ENCODE measurements at regions not wholly inside any gene's neighbourhood (a gene's known extent, or its start where the extent isn't known, plus 50 kb on each side); places are given as distances from the start of the nearest gene placed in this dataset.

DNA sequence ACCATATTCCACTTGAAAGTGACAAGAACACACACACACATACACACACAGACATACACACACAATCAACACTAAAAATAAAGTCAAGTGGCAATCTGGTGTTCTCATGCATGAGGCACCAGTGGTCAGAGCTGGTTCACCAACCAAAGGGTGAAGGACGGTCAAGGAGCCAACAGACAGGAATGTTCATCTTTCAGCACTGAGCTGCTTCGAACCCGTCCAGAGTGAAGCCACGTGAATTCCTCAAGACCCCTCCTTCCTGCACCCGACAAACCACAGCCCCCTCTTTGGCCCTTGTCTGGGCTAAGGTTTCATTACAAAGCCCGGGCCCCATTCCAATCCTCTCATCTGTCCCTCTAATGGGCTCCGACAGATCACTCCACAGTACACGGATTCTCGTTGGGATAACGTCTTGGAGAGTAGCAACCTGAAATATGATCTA lies 84.5 kb upstream of the SMIM23 start:
- Histone ChIP-seq H3K27me3 (no peaks in the 10 kb centered on the region), H3K9me3 (no peaks in the 10 kb centered on the region), H3K27ac (no peak overlapping the region), H3K36me3 (no peaks in the 10 kb centered on the region), H3K4me3 (ENCODE audit: low read depth in 1 of 2, low read length in 1 of 2) (no peak overlapping the region), H3K4me1 (ENCODE audit: control insufficient read depth in 1 of 2, insufficient read depth in 1 of 2, low read depth in 1 of 2, low read length in 1 of 2) (no peaks in the 10 kb centered on the region)
- TF ChIP-seq CTCF (IDR thresholded peaks at IDR 0.05): no peak

GRCh38 chr5:171702135-171702770 lies 83.4 kb upstream of the SMIM23 start:
- TF ChIP-seq CTCF (IDR thresholded peaks at IDR 0.05): no peak
- H3K9me3 ChIP-seq: no peaks in the 10 kb centered on the region
- H3K4me1 ChIP-seq (ENCODE audit: control insufficient read depth in 1 of 2, insufficient read depth in 1 of 2, low read depth in 1 of 2, low read length in 1 of 2): no peaks in the 10 kb centered on the region
- H3K4me3 ChIP-seq (ENCODE audit: low read depth in 1 of 2, low read length in 1 of 2): no peak overlapping the region
- H3K27ac ChIP-seq: no peak overlapping the region
- H3K27me3 ChIP-seq: no peaks in the 10 kb centered on the region
- no peaks in the 10 kb centered on the region for H3K36me3 ChIP-seq

DNA sequence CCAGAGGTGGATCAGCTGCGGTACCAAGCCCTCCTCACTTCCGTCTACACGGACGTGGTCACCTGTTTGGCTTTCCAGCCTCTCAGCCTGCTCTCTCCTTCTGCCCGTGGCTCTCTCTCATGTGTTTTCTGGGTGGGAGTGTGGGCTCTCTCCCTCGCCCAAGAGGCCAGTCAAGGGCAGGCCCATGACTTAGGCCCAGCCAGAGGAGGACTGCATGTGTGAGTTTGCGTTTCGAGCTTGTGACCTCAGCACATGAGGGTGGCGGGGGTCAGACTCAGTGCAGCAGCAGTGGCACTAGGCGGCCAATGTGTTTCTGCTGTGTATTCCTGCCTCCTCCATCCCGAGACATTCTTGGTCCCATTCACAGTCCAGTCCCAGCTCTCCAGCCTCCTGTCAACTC lies 82.5 kb upstream of the SMIM23 start:
- no peak overlapping the region for H3K4me3 ChIP-seq (ENCODE audit: low read depth in 1 of 2, low read length in 1 of 2)
- no peaks in the 10 kb centered on the region for H3K27me3 ChIP-seq
- no peak for TF ChIP-seq CTCF (IDR thresholded peaks at IDR 0.05)

DNA sequence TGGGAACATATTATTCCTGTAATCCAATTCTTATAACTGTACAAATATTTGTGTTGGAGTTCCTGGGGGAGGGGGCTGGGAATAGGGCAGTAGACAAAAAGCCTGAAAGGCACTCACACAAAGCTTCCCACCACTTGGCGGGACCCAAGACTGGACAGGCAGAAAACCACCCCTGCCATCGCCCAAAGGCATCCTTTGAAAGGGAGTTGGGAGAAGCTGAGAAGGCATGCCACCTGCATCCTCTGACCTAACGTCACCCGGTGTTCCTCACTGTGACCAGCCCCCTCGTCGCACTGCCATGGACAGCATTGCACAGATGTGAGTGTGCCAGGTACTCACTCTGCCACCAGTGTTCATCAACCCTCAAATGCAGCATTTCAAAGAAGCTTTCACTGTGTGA lies 80.6 kb upstream of the SMIM23 start:
- H3K27me3 ChIP-seq: no peaks in the 10 kb centered on the region
- no peak overlapping the region for H3K4me3 ChIP-seq (ENCODE audit: low read depth in 1 of 2, low read length in 1 of 2)
- no peaks in the 10 kb centered on the region for H3K9me3 ChIP-seq
- H3K4me1 ChIP-seq (ENCODE audit: control insufficient read depth in 1 of 2, insufficient read depth in 1 of 2, low read depth in 1 of 2, low read length in 1 of 2): no peaks in the 10 kb centered on the region
- no peak for TF ChIP-seq CTCF (IDR thresholded peaks at IDR 0.05)
- no peaks in the 10 kb centered on the region for H3K36me3 ChIP-seq
- H3K27ac ChIP-seq: no peak overlapping the region

More for the DNA sequence above, 82.5 kb upstream of the SMIM23 start:
- Histone ChIP-seq H3K27ac (no peak overlapping the region), H3K9me3 (no peaks in the 10 kb centered on the region), H3K4me1 (ENCODE audit: control insufficient read depth in 1 of 2, insufficient read depth in 1 of 2, low read depth in 1 of 2, low read length in 1 of 2) (no peaks in the 10 kb centered on the region), H3K36me3 (no peaks in the 10 kb centered on the region)

- Histone ChIP-seq H3K27me3 (no peaks in the 10 kb centered on the region), H3K9me3 (no peaks in the 10 kb centered on the region), H3K36me3 (no peaks in the 10 kb centered on the region), H3K4me1 (ENCODE audit: control insufficient read depth in 1 of 2, insufficient read depth in 1 of 2, low read depth in 1 of 2, low read length in 1 of 2) (no peaks in the 10 kb centered on the region), H3K4me3 (ENCODE audit: low read depth in 1 of 2, low read length in 1 of 2) (no peak overlapping the region), H3K27ac (no peak overlapping the region)
- TF ChIP-seq CTCF (IDR thresholded peaks at IDR 0.05): no peak
Measured at GRCh38 chr5:171705830-171706468, 79.7 kb upstream of the SMIM23 start.
